ENCODE measurements at regions not wholly inside any gene's neighbourhood (a gene's known extent, or its start where the extent isn't known, plus 50 kb on each side); places are given as distances from the start of the nearest gene placed in this dataset.
A peak's percentile ranks its signal among the peaks of the same experiment; 100 is the strongest.

DNA sequence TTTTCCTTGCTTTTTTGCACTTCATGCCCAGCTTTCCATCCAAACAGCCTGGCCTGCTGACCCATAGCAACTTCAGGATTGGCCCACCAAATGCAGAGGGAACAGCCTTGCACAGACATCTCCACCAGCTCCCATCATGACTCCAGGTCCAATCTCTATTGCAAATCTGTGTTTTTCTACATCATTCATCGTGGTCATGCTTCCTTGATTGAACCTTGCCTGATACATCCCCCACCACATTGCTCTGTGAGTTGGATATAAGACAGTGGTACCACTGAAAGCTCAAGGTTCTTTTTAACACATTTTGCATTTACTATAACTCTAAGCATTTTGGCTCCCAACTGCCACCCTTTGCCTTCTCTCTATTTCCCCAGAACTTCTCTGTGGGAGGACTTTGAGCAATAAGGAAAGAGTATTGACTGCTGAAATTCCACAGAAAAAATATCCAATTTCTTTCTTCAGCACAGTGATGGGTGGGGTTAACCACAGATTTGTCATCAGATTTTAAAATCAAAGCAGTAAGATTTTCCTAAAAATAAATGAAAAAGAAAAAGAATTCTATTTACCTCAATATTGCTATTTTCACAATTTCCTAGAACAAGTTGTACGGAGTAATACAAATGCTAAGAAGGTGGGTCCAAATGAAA, 114.6 kb upstream of the GALNT15 start:
- no CpG with 5 or more reads among the region's 2 CpGs for WGBS, 2 experiments (ENCODE audit: extremely low coverage in 2 of 2, insufficient read length in 1 of 2)
- Histone ChIP-seq H3K9me1 (ENCODE audit: insufficient read depth, low read length) (peaks cover 30% of the 10 kb centered on the region), H2BK5ac (ENCODE audit: low read depth, low read length, poor library complexity, severe bottlenecking) (peak overlapping the region; percentile 100), H3K4me1 (ENCODE audit: control insufficient read depth, insufficient read depth, low read length) (peaks cover 27% of the 10 kb centered on the region), H3K27ac (ENCODE audit: insufficient read depth, low read length) (peak overlapping the region; percentile 100), H3K36me3 (ENCODE audit: control insufficient read depth, insufficient read depth, low read length) (no peaks in the 10 kb centered on the region), H3K27me3 (ENCODE audit: control insufficient read depth, insufficient read depth, low read length) (no peaks in the 10 kb centered on the region), H3K9ac (ENCODE audit: low read depth, low read length) (peak overlapping the region; percentile 74), H2BK120ac (ENCODE audit: low read depth, low read length) (peak overlapping the region; percentile 100), H2BK20ac (ENCODE audit: low read depth, low read length) (peak overlapping the region; percentile 99), H4K20me1 (ENCODE audit: insufficient read depth, low read length) (no peaks in the 10 kb centered on the region), H2AK5ac (ENCODE audit: low read depth, low read length) (peak overlapping the region; percentile 100), H3K56ac (ENCODE audit: extremely low read depth, insufficient read depth, low read length) (peak overlapping the region; percentile 100), H3K4ac (ENCODE audit: low read depth, low read length) (peak overlapping the region; percentile 99), H4K91ac (ENCODE audit: insufficient read depth, low read depth, low read length) (peak overlapping the region; percentile 100), H3K9me3 (ENCODE audit: control insufficient read depth, insufficient read depth, low read length) (no peaks in the 10 kb centered on the region; the same call in 1 of the 2 replicates), H3K79me1 (ENCODE audit: low read depth in 1 of 2, low read length in 2 of 2) (peaks cover 5 to 28% of the 10 kb centered on the region in 2 experiments; a peak in 3 of 4 replicates), H2BK15ac (ENCODE audit: low read depth, low read length) (peak overlapping the region; percentile 100), H2AK9ac (replicated peaks; ENCODE audit: low read depth, low read length, poor library complexity) (peak overlapping the region; percentile 95), H3K23ac (ENCODE audit: low read depth, low read length) (peak overlapping the region; percentile 99), H4K8ac (ENCODE audit: low read depth in 2 of 2, low read length in 2 of 2) (peak overlapping the region; percentile 99 to 100), H3K18ac (ENCODE audit: low read depth, low read length) (peak overlapping the region; percentile 100), H3K14ac (replicated peaks; ENCODE audit: low read depth, low read length) (peak overlapping the region; percentile 99), H4K5ac (ENCODE audit: low read depth, low read length) (peak overlapping the region; percentile 100), H3K4me2 (ENCODE audit: low read depth, low read length) (peak overlapping the region; percentile 19), H2AFZ (replicated peaks; ENCODE audit: low read length, poor library complexity) (peak overlapping the region; percentile 47), H3K4me3 (ENCODE audit: insufficient read depth, low read depth, low read length) (no peak overlapping the region)
- TF ChIP-seq POLR2A (IDR thresholded peaks at IDR 0.05; ENCODE audit: low read depth, low read length) (no peak), RFX5 (IDR thresholded peaks at IDR 0.05; ENCODE audit: low read depth, low read length) (no peak), BHLHE40 (IDR thresholded peaks at IDR 0.05; ENCODE audit: low read depth, low read length) (no peak)
- TSS peak; percentile 89 for BruUV-seq (replicated peaks)
- in situ Hi-C loops (cut with MboI; ENCODE audit: low sequenced_read_pairs) (loop anchor here (5.0 to 25.0 kb wide), 2 partner anchors 112 to 423 kb away; partner anchors contain the start of gene GALNT15), intact Hi-C loops (cut with micrococcal nuclease) (loop anchor here (1.0 to 2.0 kb wide), 5 partner anchors 31 to 118 kb away; partner anchors contain the start of gene GALNT15), dilution Hi-C loops (cut with HindIII; ENCODE audit: low sequenced_read_pairs, unreplicated experiment) (no loop called here)
- POLR2A ChIA-PET (ENCODE audit: unreplicated experiment): interaction anchor here (0.5 to 2.3 kb wide), 11 partner anchors 9 to 124 kb away, joined by 3 to 9 read pairs (median 3); partner anchors contain the start of gene GALNT15
- CTCF ChIA-PET: interaction anchor here (0.6 to 2.6 kb wide), 6 partner anchors 8 to 119 kb away, joined by 3 to 13 read pairs (median 6); partner anchors contain the start of gene GALNT15
- ATAC-seq (ENCODE audit: low read depth) (peak; percentile 7), DNase-seq (no peak)

All from IMR-90 (cell line).